GM19324 (cell line): ENCODE measurements at regions not wholly inside any gene's neighbourhood (a gene's known extent, or its start where the extent isn't known, plus 50 kb on each side); places are given as distances from the start of the nearest gene placed in this dataset.
"Not testable (repeated sequence)": the region's sequence is repeated elsewhere in the genome, so short reads cannot be mapped to it uniquely, and the experiment has no call there.

Experiments used
- ATAC-seq: cut with Tn5 transposase; IDR thresholded peaks from one replicate; pipeline ENCODE4 v1.9.1; 2021; ENCODE audit warnings: mild to moderate bottlenecking, moderate library complexity; ENCODE audit not compliant: unreplicated experiment, low FRiP score

GRCh38 chr6:103504501-103505154 lies 1355.1 kb downstream of the HACE1 start:
- no peak for ATAC-seq

- ATAC-seq: not testable (repeated sequence)
These were observed 1363.1 kb downstream of the HACE1 start for GRCh38 chr6:103496588-103496987.

DNA sequence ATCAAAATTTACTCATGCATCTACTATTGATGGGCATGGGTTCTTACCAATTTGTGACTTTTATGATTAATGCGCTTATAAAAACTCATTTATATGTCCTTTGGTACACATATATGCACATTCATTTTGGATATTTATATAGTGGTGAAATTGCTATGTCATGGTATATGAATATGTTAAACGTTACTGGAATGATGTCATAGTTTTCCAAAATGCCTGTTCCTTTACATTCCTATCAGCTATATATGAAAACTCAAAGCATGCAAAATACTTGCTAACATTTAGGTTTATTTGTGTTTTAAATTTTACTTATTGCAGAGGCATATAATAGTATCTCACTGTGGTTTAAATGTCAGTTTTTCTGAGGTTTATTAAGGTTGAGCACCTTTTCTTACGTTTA lies 1403.1 kb downstream of the HACE1 start:
- ATAC-seq: no peak

- ATAC-seq: no peak
These were observed 1404.4 kb downstream of the HACE1 start for GRCh38 chr6:103455275-103455674.

- ATAC-seq: no peak
These were observed 1450.2 kb downstream of the HACE1 start for GRCh38 chr6:103409475-103409874.

GRCh38 chr6:103405321-103405720 lies 1454.4 kb downstream of the HACE1 start:
- no peak for ATAC-seq

- no peak for ATAC-seq
These were observed 1454.9 kb downstream of the HACE1 start for GRCh38 chr6:103404799-103405198.

- ATAC-seq: no peak
These were observed 1463.0 kb downstream of the HACE1 start for GRCh38 chr6:103396768-103397167.

GRCh38 chr6:103379272-103379671 lies 1480.4 kb downstream of the HACE1 start:
- ATAC-seq: no peak

DNA sequence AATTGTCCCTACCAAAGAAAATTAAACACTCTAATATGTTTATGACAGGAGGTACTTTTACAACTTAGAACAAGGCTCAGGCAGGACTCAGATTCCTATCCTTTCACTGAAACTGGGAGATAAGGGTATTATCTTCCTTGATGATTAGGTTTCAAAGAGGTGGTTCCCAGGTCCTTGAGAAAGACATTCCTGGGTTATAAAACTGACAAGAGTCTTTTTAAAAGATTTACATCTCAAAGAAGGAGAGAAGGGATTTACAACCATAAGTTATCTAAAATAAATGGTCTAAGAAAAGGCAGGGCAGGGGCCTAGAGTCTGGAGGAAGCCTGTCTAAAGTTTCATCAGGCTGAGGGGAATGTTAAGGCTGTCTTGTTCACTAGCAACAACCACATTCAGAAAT lies 1492.5 kb downstream of the HACE1 start:
- no peak for ATAC-seq

GRCh38 chr6:103356531-103356930 lies 1503.2 kb downstream of the HACE1 start:
- no peak for ATAC-seq

- ATAC-seq: no peak
These were observed 1515.1 kb downstream of the HACE1 start for GRCh38 chr6:103344554-103345163.

DNA sequence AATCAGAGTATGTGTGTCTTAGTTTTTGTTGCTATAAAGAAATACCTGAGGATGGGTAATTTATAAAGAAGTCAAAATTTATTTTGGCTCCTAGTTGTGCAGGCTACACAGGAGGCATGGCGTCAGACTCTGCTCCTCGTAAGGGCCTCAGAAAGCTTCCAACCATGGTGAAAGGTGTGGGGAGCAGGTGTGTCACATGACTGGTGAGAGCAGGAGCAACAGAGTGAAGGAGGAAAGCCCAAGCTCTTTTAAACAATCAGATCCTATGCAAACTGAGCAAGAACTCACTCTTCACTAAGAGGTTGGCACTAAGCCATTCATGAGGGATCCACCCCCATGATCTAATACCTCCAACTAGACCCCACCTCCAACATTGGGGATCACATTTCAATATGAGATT lies 1524.3 kb downstream of the HACE1 start:
- ATAC-seq: no peak

GRCh38 chr6:103326760-103327757 lies 1532.7 kb downstream of the HACE1 start:
- ATAC-seq: no peak

- ATAC-seq: no peak
These were observed 1546.3 kb downstream of the HACE1 start for GRCh38 chr6:103313432-103313831.

DNA sequence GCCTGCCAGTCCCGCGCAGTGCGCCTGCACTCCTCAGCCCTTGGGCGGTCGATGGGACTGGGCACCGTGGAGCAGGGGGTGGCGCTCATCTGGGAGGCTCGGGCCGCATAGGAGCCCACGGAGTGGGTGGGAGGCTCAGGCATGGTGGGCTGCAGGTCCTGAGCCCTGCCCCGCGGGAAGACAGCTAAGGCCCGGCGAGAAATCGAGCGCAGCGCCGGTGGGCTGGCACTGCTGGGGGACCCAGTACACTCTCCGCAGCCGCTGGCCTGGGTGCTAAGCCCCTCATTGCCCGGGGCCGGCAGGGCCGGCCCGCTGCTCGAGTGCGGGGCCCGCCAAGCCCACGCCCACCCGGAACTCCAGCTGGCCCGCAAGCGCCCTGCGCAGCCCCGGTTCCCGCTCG lies 1565.3 kb downstream of the HACE1 start:
- not testable (repeated sequence) for ATAC-seq

- no peak for ATAC-seq
These were observed 1574.9 kb downstream of the HACE1 start for GRCh38 chr6:103284835-103285234.

GRCh38 chr6:103280417-103280816 lies 1579.3 kb downstream of the HACE1 start:
- ATAC-seq: no peak

DNA sequence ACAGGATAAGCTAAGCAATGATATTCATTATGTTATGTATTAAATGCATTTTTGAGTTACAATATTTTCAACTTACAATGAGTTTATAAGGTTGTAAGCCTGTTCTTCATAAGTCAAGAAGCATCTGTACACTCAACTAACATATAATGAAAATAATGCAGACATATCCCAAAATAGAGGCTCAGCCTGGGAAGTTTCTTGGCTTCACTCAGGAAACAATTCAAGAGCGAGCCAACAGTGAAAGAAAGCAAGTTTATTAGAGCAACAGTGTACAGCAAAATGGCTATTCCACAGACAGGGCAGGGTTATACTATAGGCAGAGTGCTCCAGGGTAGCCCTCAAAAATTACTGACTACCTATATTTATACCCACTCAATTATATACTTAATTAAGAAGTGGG lies 1581.8 kb downstream of the HACE1 start:
- no peak for ATAC-seq

DNA sequence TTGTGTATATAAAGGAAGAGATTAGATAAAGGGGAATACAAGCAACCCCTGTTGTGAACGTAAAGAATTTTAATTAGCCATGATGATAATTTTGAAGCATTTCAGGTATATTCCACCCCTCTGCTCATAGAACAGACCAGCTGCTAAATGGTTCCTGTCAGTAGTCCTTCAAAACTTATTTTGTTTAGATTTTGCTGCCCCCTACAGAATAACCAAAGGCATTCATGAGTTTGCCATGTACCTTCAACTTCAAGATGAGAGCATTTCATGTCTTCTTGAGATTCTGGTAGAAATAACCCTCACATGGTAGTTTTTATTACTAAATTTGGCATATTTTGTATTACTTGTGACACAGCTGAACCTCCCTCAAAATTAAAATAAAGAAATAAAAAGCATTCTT lies 1586.7 kb downstream of the HACE1 start:
- ATAC-seq: no peak

DNA sequence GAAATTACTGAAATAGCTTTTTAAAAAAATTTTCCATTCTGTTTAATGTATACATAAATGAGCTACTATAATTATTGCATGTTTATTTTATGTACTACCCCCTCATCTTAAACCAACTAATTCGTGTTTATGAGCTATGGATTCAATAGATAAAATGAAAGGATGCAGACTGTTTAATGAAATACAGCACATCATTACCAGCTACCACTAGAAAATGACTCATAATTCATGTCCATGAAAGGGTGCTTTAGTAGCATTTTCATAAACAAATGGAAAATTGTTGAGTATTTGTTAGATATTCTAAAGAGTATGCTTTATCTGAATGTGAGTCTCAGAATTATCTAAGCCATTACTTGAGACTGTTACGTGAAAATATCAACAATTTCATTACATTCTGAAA lies 1590.1 kb downstream of the HACE1 start:
- ATAC-seq: no peak
